Smooth muscle cell (in vitro differentiated cells): ENCODE measurements at regions not wholly inside any gene's neighbourhood (a gene's known extent, or its start where the extent isn't known, plus 50 kb on each side); places are given as distances from the start of the nearest gene placed in this dataset.
"Not testable (repeated sequence)": the region's sequence is repeated elsewhere in the genome, so short reads cannot be mapped to it uniquely, and the experiment has no call there.

ENCODE experiments used
- DNase-seq: peaks from one replicate; lab custom pipeline; 2025; ENCODE audit not compliant: unreplicated experiment; lab: John Stamatoyannopoulos, UW
- H2AFZ ChIP-seq: fragments of 200-600 bp; sonication (generic); 2 replicates; pipeline ENCODE4 v1.6.0; 2016; ENCODE audit warnings: antibody characterized with exemption, low read depth, mild to moderate bottlenecking
- H3F3A ChIP-seq: fragments of 200-600 bp; sonication (generic); 2 replicates; pipeline ENCODE4 v1.6.0; 2017; ENCODE audit warnings: antibody characterized with exemption, low read depth
- H3K27ac ChIP-seq: fragments of 200-600 bp; sonication (generic); 2 replicates; pipeline ENCODE4 v1.5.1; 2016; ENCODE audit warnings: low read depth, mild to moderate bottlenecking
- H3K27me3 ChIP-seq: fragments of 200-600 bp; sonication (generic); 2 replicates; pipeline ENCODE4 v1.6.1; 2016; ENCODE audit warnings: low read depth, mild to moderate bottlenecking
- H3K36me3 ChIP-seq: fragments of 200-600 bp; sonication (generic); 2 replicates; pipeline ENCODE4 v1.5.1; 2016; ENCODE audit warnings: low read depth
- H3K4me1 ChIP-seq: fragments of 200-600 bp; sonication (generic); 2 replicates; pipeline ENCODE4 v1.5.1; 2016; ENCODE audit warnings: low read depth
- H3K4me2 ChIP-seq: fragments of 200-600 bp; sonication (generic); 2 replicates; pipeline ENCODE4 v1.6.0; 2016; ENCODE audit warnings: mild to moderate bottlenecking
- H3K4me3 ChIP-seq: fragments of 200-600 bp; sonication (generic); 2 replicates; pipeline ENCODE4 v1.5.1; 2016; ENCODE audit warnings: mild to moderate bottlenecking
- H3K79me2 ChIP-seq: fragments of 200-600 bp; sonication (generic); 2 replicates; pipeline ENCODE4 v1.6.0; 2016; ENCODE audit warnings: low read depth, mild to moderate bottlenecking
- H3K9ac ChIP-seq: fragments of 200-600 bp; sonication (generic); 2 replicates; pipeline ENCODE4 v1.6.0; 2016; ENCODE audit warnings: low read depth
- H3K9me3 ChIP-seq: fragments of 200-600 bp; sonication (generic); replicated peaks from 2 replicates; pipeline ENCODE4 v1.5.1; 2016; ENCODE audit warnings: low read depth
- H4K20me1 ChIP-seq: fragments of 200-600 bp; sonication (generic); 2 replicates; pipeline ENCODE4 v1.6.0; 2016; ENCODE audit warnings: low read depth
- CTCF ChIP-seq: fragments of 200-600 bp; sonication (generic); IDR thresholded peaks from 2 replicates; pipeline ENCODE4 v1.5.1; 2017; ENCODE audit warnings: borderline replicate concordance, mild to moderate bottlenecking, antibody characterized with exemption; ENCODE audit not compliant: insufficient read depth, poor library complexity, severe bottlenecking
- WGBS: methylation state at CpG from one replicate; pipeline ENCODE4 v1.1.7; 2016; ENCODE audit warnings: low lambda C conversion rate; 5-methylcytosine and 5-hydroxymethylcytosine counted together

GRCh38 chr4:72875138-72875537 is 194.4 kb downstream of the COX18 start:
- WGBS = 97% methylated on average over 1 of the region's 1 CpG
- H3K4me2 ChIP-seq = no peak overlapping the region
- no peak overlapping the region for H3K9ac ChIP-seq
- DNase-seq = no peak
- no peaks in the 10 kb centered on the region for H3K4me1 ChIP-seq
- no peaks in the 10 kb centered on the region for H3F3A ChIP-seq
- no peak overlapping the region for H2AFZ ChIP-seq
- H3K27me3 ChIP-seq = no peaks in the 10 kb centered on the region
- no peaks in the 10 kb centered on the region for H3K79me2 ChIP-seq
- no peaks in the 10 kb centered on the region for H3K9me3 ChIP-seq
- no peak overlapping the region for H3K4me3 ChIP-seq
- H3K36me3 ChIP-seq = no peaks in the 10 kb centered on the region
- H3K27ac ChIP-seq = no peak overlapping the region
- TF ChIP-seq CTCF = no peak
- H4K20me1 ChIP-seq = no peaks in the 10 kb centered on the region

- Histone ChIP-seq H3K27ac (no peak overlapping the region), H3K27me3 (no peaks in the 10 kb centered on the region), H3K36me3 (no peaks in the 10 kb centered on the region), H3K4me2 (no peak overlapping the region), H4K20me1 (no peaks in the 10 kb centered on the region), H3F3A (no peaks in the 10 kb centered on the region), H3K4me3 (no peak overlapping the region), H3K79me2 (no peaks in the 10 kb centered on the region), H3K9me3 (no peaks in the 10 kb centered on the region), H2AFZ (no peak overlapping the region), H3K4me1 (no peaks in the 10 kb centered on the region), H3K9ac (no peak overlapping the region)
- no peak for DNase-seq
- no peak for TF ChIP-seq CTCF
Measured at GRCh38 chr4:72864898-72865297, 204.6 kb downstream of the COX18 start.

GRCh38 chr4:72864277-72864676 is 205.2 kb downstream of the COX18 start:
- not testable (repeated sequence) for H3K4me1 ChIP-seq, H3K27ac ChIP-seq, H3K79me2 ChIP-seq, H3F3A ChIP-seq, H3K36me3 ChIP-seq, H4K20me1 ChIP-seq, H3K27me3 ChIP-seq, H2AFZ ChIP-seq, H3K4me3 ChIP-seq, H3K4me2 ChIP-seq, H3K9ac ChIP-seq, H3K9me3 ChIP-seq, DNase-seq
- WGBS = 100% methylated on average over 1 of the region's 1 CpG

- no peak for DNase-seq
- Histone ChIP-seq H3K9ac (no peak overlapping the region), H3K27ac (no peak overlapping the region), H3K79me2 (no peaks in the 10 kb centered on the region), H3K4me3 (no peak overlapping the region), H3K36me3 (no peaks in the 10 kb centered on the region), H3K4me2 (peak overlapping the region; percentile 25), H3K9me3 (no peaks in the 10 kb centered on the region), H4K20me1 (no peaks in the 10 kb centered on the region), H2AFZ (no peak overlapping the region), H3F3A (no peaks in the 10 kb centered on the region), H3K4me1 (peaks cover 9% of the 10 kb centered on the region), H3K27me3 (no peaks in the 10 kb centered on the region)
- no peak for TF ChIP-seq CTCF
Measured at GRCh38 chr4:72860766-72861165, 208.8 kb downstream of the COX18 start.
